Testis (tissue), 2 donors: ENCODE measurements at regions not wholly inside any gene's neighbourhood (a gene's known extent, or its start where the extent isn't known, plus 50 kb on each side); places are given as distances from the start of the nearest gene placed in this dataset.

Experiments
- POLR2A ChIP-seq: fragments of 450-650 bp; IDR thresholded peaks from one replicate; pipeline ENCODE4 v1.6.1; 2017; ENCODE audit warnings: antibody characterized with exemption, mild to moderate bottlenecking, moderate library complexity
- TF ChIP-seq, protein P1 (sequence below), 3 experiments: fragments of 450-650 bp in 2 of 3; fragments of 200-600 bp in 1 of 3; sonication (generic) in 1 of 3; IDR thresholded peaks; one replicate each; pipeline ENCODE4 v1.5.1; 2016 to 2019; ENCODE audit warnings: antibody characterized with exemption in 3 of 3, mild to moderate bottlenecking in 2 of 3, moderate library complexity in 1 of 3

DNA sequence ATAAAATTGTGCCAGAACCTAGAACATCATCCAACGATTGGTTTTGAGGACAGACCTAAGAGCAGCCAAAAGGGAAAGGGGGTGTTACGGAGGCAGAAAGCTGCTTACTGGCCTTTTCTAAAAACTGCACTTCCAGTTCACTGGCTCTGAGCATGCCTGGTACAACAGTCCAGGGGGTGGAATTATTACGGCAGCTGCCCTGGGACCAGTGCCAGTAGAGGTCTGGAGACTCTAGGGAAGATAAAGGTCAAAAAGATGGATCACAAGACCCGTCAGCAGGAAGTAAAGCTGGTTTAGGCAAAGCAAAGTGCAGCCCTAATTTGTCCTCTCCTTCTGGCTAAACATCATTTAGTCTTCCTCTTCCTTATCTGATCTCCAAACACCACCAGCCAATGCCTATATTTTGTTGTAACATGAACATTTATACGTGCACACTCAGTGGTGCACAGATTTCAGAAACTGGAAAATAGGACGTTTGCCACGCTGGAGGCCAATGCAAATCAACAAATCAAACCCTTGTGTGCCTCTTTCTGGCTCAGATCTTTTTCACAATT is 216.4 kb upstream of the DPP6 start:
- TF ChIP-seq, protein P1, sequence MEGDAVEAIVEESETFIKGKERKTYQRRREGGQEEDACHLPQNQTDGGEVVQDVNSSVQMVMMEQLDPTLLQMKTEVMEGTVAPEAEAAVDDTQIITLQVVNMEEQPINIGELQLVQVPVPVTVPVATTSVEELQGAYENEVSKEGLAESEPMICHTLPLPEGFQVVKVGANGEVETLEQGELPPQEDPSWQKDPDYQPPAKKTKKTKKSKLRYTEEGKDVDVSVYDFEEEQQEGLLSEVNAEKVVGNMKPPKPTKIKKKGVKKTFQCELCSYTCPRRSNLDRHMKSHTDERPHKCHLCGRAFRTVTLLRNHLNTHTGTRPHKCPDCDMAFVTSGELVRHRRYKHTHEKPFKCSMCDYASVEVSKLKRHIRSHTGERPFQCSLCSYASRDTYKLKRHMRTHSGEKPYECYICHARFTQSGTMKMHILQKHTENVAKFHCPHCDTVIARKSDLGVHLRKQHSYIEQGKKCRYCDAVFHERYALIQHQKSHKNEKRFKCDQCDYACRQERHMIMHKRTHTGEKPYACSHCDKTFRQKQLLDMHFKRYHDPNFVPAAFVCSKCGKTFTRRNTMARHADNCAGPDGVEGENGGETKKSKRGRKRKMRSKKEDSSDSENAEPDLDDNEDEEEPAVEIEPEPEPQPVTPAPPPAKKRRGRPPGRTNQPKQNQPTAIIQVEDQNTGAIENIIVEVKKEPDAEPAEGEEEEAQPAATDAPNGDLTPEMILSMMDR (IDR thresholded peaks at IDR 0.05): no peak
- TF ChIP-seq POLR2A: no peak
